Head of caudate nucleus (tissue), 42 donors: ENCODE measurements at regions not wholly inside any gene's neighbourhood (a gene's known extent, or its start where the extent isn't known, plus 50 kb on each side); places are given as distances from the start of the nearest gene placed in this dataset.

Source experiments
- DNase-seq, 42 donors: peaks; one replicate each; pipeline versions ENCODE4 v3.0.0 to v3.0.0-alpha.2; 2020 to 2021; ENCODE audit warnings: mixed read lengths in 7 of 42
- intact Hi-C: fragments of 100-400 bp; cut with DNase I; formaldehyde crosslinking; loops from one replicate; pipeline ENCODE4 v1.15.0; 2022

DNA sequence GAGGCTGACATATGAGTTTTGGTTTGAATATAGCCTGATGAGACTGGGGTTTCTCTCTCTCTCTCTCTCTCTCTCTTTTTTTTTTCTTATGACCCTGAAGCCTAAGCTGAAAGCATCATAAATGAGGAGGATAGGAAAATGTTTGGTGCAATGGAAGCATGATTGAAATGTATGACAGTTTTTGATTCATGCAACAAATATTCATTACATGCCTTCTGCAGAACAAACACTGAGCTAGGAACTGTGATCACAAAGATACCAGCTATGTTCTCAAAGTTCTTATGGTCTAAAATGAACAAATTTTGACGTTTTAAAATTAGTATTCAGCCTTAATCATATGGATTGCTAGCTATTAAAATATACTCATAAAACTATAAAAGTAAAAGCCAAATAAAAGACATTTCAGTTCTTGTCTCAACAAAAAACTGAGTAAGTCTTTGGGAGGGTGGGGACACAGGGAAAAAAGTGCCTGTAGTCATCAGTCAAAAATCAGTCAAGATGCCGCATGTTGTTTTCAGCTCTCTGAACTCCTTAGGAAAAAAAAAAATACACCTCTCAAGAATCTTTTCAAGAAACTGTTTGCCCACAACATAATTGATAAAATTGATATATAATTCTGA, 57.2 kb downstream of the NKX6-1 start:
- intact Hi-C loops: no loop called here
- no peak for DNase-seq

- DNase-seq: no peak
- intact Hi-C loops: no loop called here
Measured at GRCh38 chr4:84439996-84440395, 59.1 kb downstream of the NKX6-1 start.

DNA sequence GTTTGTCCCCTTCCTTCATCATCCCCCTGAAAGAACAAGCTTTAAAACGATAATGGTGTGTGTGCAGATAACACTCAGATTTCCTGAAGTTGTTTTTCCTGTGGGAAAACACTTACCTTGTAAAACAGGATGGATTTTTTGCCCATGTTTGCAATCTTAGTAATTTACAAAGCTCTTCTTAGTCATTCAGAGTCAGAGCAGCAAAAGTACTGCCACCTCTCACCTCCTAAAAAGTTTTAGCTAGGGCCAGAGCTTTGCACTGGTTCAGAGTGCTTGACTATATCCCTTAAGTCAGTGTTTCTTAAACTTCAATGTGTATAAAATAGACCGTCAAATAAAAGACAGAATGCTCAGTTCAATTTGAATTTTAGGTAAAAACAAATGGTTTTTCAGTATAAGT, 62.3 kb downstream of the NKX6-1 start:
- intact Hi-C loops: no loop called here
- DNase-seq: no peak

GRCh38 chr4:84434344-84434743, 64.7 kb downstream of the NKX6-1 start:
- DNase-seq: no peak
- intact Hi-C loops: no loop called here

GRCh38 chr4:84433633-84434222, 65.4 kb downstream of the NKX6-1 start:
- intact Hi-C loops: no loop called here
- DNase-seq: no peak

GRCh38 chr4:84432713-84433112, 66.4 kb downstream of the NKX6-1 start:
- intact Hi-C loops: no loop called here
- DNase-seq: no peak

- intact Hi-C loops: no loop called here
- no peak for DNase-seq
Measured at GRCh38 chr4:84420608-84421007, 78.5 kb downstream of the NKX6-1 start.

GRCh38 chr4:84419201-84419600, 79.9 kb downstream of the NKX6-1 start:
- DNase-seq: no peak
- intact Hi-C loops: no loop called here

DNA sequence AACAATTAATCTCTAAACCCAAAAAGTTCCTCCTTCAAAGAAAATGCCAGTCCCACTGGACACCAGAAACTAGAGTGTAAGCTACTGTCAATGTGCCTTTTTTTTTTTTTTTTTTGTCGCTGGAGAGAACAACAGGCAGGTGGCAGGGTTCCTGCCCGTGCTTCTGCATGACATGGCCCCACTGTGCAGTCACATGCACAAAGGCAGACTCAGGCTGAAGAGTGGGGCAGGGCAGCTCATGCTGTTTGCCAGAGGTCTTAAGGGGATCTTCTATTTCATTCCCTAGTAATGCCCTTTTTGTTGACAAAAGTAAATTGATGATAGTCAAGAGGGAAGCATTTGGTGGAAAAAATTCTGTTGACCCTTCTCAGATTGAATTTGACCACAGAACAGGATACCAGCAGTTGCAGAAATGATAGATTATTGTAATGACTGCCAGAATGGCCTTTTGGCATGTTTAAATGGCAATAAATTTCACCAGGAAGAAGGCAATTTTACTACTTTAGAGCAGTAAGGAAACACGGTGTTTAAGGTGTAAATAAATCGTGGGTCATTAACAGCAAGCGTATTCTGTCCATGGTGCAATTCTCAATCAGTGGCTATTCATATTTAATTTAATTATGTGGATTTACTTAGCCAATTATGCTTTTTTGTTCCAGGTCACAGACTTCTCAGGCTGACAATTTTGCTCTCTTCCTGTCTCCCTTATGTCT, 80.9 kb downstream of the NKX6-1 start:
- intact Hi-C loops: no loop called here
- DNase-seq: no peak

GRCh38 chr4:84413976-84414375, 85.1 kb downstream of the NKX6-1 start:
- intact Hi-C loops: no loop called here
- DNase-seq: no peak

DNA sequence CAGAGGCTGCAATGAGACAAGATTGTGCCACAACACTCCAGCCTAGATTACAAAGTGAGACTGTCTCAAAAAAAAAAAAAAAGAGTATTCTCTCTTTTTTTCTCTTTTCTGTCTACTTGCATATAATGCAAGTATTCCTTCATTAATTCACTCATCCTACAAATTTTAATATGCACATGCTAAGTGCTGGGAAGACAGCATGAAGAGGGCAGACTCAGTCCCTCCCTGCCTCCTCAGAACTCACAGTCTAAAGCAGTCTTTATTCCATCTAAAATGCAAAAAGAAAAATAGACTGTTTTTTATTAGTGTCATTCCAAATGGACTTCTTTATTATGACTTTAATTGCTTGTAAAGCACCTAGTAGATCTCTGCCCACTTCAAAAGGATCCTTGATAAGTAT, 85.6 kb downstream of the NKX6-1 start:
- intact Hi-C loops: no loop called here
- no peak for DNase-seq

- intact Hi-C loops: no loop called here
- DNase-seq: no peak
Measured at GRCh38 chr4:84412062-84412461, 87.0 kb downstream of the NKX6-1 start.

DNA sequence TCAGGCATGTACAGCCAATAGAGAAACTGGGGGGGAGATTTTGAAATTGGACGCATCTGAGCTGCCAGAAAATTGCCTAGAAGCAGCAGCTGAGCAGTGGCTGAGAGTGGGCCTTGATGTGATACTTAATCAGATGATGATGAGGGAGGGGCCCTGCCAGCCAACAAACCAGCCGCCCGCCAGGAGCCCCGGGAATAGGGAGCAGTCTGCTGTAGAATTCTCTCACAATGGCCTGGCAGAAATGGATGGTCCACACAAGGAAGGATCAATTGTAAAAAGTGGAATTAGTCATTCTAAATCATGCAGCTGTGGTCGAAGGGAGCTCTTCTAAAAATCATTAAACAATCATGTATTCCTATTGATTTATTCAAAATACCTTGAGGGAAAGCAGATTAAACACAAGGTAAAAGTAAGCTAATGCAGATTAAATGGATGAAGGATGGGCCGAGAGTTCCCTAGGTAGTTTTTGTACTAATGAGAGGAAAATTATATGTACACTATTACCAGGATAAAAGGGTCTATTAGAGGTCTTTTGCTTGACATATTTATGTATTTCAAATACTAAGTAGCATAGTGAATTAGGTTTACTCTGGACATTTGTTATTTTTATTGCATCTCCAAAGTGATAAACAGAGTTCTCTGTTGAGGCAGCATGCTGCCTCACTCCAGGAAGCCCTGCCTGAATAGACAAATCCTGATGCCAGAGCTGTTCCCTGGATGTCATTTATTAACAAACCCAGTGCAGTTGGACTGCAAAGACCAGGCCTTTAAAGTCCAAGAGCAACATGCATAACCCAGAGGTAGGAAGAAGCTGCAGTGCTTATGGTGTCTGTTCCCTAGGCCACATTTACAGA, 91.3 kb downstream of the NKX6-1 start:
- no peak for DNase-seq
- intact Hi-C loops: no loop called here

- intact Hi-C loops: no loop called here
- DNase-seq: no peak
Measured at GRCh38 chr4:84403656-84404055, 95.4 kb downstream of the NKX6-1 start.

- intact Hi-C loops: no loop called here
- no peak for DNase-seq
Measured at GRCh38 chr4:84401701-84402306, 97.3 kb downstream of the NKX6-1 start.

- intact Hi-C loops: no loop called here
- no peak for DNase-seq
Measured at GRCh38 chr4:84394386-84394785, 104.7 kb downstream of the NKX6-1 start.

DNA sequence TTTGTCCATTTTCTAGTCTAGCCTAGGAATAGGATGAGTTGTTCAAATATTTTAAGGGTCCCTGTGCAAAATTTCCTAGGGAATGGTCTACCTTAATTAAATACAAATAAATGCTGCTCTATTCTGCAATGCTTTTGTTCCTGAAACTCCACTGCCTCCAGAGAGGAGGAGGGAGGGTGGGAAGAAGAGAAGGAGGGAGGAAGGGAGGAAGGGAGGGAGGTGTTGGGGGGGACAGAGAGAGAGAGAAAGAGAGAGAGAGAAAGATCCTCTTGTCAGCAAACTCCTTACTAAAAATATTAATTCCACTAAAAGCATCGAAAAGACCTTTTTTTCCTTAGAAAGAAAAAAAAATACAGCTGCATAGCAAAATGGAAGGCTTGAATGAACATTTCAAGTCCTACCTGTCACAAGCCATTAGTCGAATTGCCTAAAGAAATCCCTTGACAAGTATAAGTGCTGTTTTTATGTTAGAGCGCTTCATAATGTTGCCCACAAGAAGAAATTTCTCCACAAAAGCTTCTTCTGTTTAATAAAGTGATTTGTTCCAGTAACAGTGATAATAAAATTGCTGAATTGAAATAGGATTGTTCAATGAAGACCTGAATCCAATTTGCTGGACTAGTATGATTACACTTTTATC, 106.0 kb downstream of the NKX6-1 start:
- intact Hi-C loops: no loop called here
- DNase-seq: no peak

DNA sequence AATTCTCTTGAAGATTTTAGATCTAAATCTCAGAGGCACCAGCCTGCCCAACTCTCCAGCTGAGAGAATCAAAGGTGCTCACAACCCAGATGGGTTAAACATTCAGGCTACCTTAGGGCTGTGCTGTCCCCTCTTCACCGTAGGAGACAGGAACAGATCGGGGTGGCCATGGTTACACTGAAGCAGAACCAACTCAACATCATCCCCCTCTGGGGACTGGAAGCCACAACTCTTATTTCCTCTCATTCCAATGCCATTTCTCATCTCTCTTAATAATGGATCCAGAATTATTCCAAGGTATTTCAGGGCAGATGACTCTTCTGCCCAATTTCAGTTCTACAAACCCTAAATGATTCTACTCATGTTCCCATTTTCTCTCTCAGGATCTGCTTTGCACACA, 109.7 kb downstream of the NKX6-1 start:
- intact Hi-C loops: no loop called here
- no peak for DNase-seq

GRCh38 chr4:84385203-84385602, 113.9 kb downstream of the NKX6-1 start:
- intact Hi-C loops: no loop called here
- DNase-seq: no peak
